ENCODE measurements at regions not wholly inside any gene's neighbourhood (a gene's known extent, or its start where the extent isn't known, plus 50 kb on each side); places are given as distances from the start of the nearest gene placed in this dataset.

- Histone ChIP-seq H3K9ac (no peak overlapping the region), H3K27ac (no peak overlapping the region), H3F3A (ENCODE audit: low read depth) (no peaks in the 10 kb centered on the region), H2AFZ (replicated peaks) (no peak overlapping the region), H3K36me3 (no peaks in the 10 kb centered on the region), H4K20me1 (ENCODE audit: low read depth) (no peaks in the 10 kb centered on the region), H3K9me3 (ENCODE audit: low read depth) (no peaks in the 10 kb centered on the region), H3K27me3 (no peaks in the 10 kb centered on the region), H3K4me3 (no peak overlapping the region), H3K4me2 (no peak overlapping the region), H3K4me1 (no peaks in the 10 kb centered on the region), H3K79me2 (ENCODE audit: low read depth) (no peaks in the 10 kb centered on the region)
- Mint-ChIP-seq H3K27me3 (ENCODE audit: insufficient read depth, low read depth) (peaks cover 17% of the 10 kb centered on the region), H3K4me1 (peaks cover 9% of the 10 kb centered on the region), H3K4me3 (peak overlapping the region; percentile 18), H3K9me3 (no peaks in the 10 kb centered on the region), H3K36me3 (no peaks in the 10 kb centered on the region), H3K27ac (peak overlapping the region; percentile 18)
- TF ChIP-seq EZH2phosphoT487 (IDR thresholded peaks at IDR 0.05) (no peak), CTCF (IDR thresholded peaks at IDR 0.05) (no peak), EZH2 (IDR thresholded peaks at IDR 0.05) (no peak)
- no peak for DNase-seq (ENCODE audit: low spot score)
Observed at GRCh38 chr2:122000556-122001340, 245.3 kb downstream of the TSN start.

DNA sequence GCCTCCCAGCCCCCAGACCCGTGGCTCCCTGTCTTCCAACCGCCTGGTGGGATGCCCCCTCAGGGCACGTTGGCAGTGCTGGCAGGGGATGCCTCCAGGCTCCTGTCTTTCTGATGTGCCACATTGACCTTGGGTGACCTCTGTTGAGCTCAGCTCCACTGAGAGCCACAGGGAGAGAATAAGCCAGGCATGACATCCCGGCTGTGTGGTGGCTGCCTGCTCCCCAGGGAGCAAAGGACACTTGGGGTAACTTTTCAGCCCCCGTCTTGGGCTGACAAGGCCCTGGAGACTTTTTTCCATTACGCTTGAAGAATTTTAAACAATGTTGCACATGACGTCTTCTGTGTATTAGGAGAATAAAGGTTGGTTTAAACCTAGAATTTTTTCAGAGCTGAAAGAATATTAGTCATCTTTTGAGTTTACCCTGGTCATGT, 246.0 kb downstream of the TSN start:
- Histone ChIP-seq H3K27ac (no peak overlapping the region), H3K9me3 (ENCODE audit: low read depth) (no peaks in the 10 kb centered on the region), H2AFZ (replicated peaks) (no peak overlapping the region), H3F3A (ENCODE audit: low read depth) (no peaks in the 10 kb centered on the region), H3K4me2 (no peak overlapping the region), H3K79me2 (ENCODE audit: low read depth) (no peaks in the 10 kb centered on the region), H3K4me1 (no peaks in the 10 kb centered on the region), H3K9ac (no peak overlapping the region), H3K36me3 (no peaks in the 10 kb centered on the region), H3K4me3 (no peak overlapping the region), H3K27me3 (no peaks in the 10 kb centered on the region), H4K20me1 (ENCODE audit: low read depth) (no peaks in the 10 kb centered on the region)
- no peak for TF ChIP-seq CTCF (IDR thresholded peaks at IDR 0.05)
- TF ChIP-seq EZH2phosphoT487 (IDR thresholded peaks at IDR 0.05) = no peak
- TF ChIP-seq EZH2 (IDR thresholded peaks at IDR 0.05) = no peak
- Mint-ChIP-seq H3K36me3 (no peaks in the 10 kb centered on the region), H3K4me3 (no peak overlapping the region), H3K27ac (no peak overlapping the region), H3K9me3 (no peaks in the 10 kb centered on the region), H3K4me1 (peaks cover 9% of the 10 kb centered on the region), H3K27me3 (ENCODE audit: insufficient read depth, low read depth) (peaks cover 13% of the 10 kb centered on the region)
- no peak for DNase-seq (ENCODE audit: low spot score)

- no peaks in the 10 kb centered on the region for H4K20me1 ChIP-seq (ENCODE audit: low read depth)
- no peaks in the 10 kb centered on the region for H3F3A ChIP-seq (ENCODE audit: low read depth)
- H3K36me3 ChIP-seq = no peaks in the 10 kb centered on the region
- Mint-ChIP-seq H3K9me3 (no peaks in the 10 kb centered on the region), H3K27me3 (ENCODE audit: insufficient read depth, low read depth) (peaks cover 7% of the 10 kb centered on the region), H3K27ac (no peak overlapping the region), H3K36me3 (no peaks in the 10 kb centered on the region), H3K4me1 (peaks cover 20% of the 10 kb centered on the region), H3K4me3 (no peak overlapping the region)
- no peak overlapping the region for H2AFZ ChIP-seq (replicated peaks)
- no peaks in the 10 kb centered on the region for H3K9me3 ChIP-seq (ENCODE audit: low read depth)
- no peaks in the 10 kb centered on the region for H3K79me2 ChIP-seq (ENCODE audit: low read depth)
- no peaks in the 10 kb centered on the region for H3K27me3 ChIP-seq
- no peak overlapping the region for H3K4me3 ChIP-seq
- DNase-seq (ENCODE audit: low spot score) = no peak
- no peak overlapping the region for H3K27ac ChIP-seq
- peaks cover 7% of the 10 kb centered on the region for H3K4me1 ChIP-seq
- TF ChIP-seq EZH2 (IDR thresholded peaks at IDR 0.05) (no peak), CTCF (IDR thresholded peaks at IDR 0.05) (no peak), EZH2phosphoT487 (IDR thresholded peaks at IDR 0.05) (no peak)
- H3K4me2 ChIP-seq = no peak overlapping the region
- H3K9ac ChIP-seq = no peak overlapping the region
Observed at GRCh38 chr2:122003196-122003940, 247.9 kb downstream of the TSN start.

All from neural progenitor cell (in vitro differentiated cells).